ENCODE measurements at regions not wholly inside any gene's neighbourhood (a gene's known extent, or its start where the extent isn't known, plus 50 kb on each side); places are given as distances from the start of the nearest gene placed in this dataset.

DNA sequence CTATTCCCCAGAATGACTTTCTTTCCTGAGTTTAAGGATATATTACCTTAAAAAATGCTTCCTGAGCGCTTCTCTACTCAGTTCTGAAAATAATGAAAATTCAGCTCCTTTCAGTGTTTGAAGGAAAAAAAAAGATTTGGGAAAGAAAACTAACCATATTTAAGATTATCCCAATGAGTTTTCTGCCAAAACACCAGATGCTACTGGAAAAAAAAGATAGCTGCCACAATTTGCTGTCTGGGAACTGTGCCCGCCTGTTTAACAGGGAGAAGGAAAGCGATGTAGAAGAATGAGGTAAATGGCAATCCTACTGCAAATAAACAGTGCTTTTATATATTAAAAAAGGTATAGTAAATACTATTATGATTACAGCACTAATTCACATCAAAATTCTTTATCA is 367.6 kb upstream of the PRICKLE1 start:
- TF ChIP-seq, protein P1, sequence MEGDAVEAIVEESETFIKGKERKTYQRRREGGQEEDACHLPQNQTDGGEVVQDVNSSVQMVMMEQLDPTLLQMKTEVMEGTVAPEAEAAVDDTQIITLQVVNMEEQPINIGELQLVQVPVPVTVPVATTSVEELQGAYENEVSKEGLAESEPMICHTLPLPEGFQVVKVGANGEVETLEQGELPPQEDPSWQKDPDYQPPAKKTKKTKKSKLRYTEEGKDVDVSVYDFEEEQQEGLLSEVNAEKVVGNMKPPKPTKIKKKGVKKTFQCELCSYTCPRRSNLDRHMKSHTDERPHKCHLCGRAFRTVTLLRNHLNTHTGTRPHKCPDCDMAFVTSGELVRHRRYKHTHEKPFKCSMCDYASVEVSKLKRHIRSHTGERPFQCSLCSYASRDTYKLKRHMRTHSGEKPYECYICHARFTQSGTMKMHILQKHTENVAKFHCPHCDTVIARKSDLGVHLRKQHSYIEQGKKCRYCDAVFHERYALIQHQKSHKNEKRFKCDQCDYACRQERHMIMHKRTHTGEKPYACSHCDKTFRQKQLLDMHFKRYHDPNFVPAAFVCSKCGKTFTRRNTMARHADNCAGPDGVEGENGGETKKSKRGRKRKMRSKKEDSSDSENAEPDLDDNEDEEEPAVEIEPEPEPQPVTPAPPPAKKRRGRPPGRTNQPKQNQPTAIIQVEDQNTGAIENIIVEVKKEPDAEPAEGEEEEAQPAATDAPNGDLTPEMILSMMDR (IDR thresholded peaks at IDR 0.05; ENCODE audit: poor library complexity): no peak
- TF ChIP-seq EZH2 (IDR thresholded peaks at IDR 0.05; ENCODE audit: borderline replicate concordance): no peak
